Kidney tubule cell (primary cell): ENCODE measurements at regions not wholly inside any gene's neighbourhood (a gene's known extent, or its start where the extent isn't known, plus 50 kb on each side); places are given as distances from the start of the nearest gene placed in this dataset.

Experiments
- DNase-seq: peaks from one replicate; pipeline ENCODE4 v3.0.0-alpha.2; 2018; ENCODE audit warnings: low spot score

- DNase-seq: no peak
Observed at GRCh38 chr6:148213366-148213765, 129.3 kb upstream of the SASH1 start.

GRCh38 chr6:148214667-148215066 is 128.0 kb upstream of the SASH1 start:
- no peak for DNase-seq

- DNase-seq: no peak
Observed at GRCh38 chr6:148217051-148217450, 125.6 kb upstream of the SASH1 start.

GRCh38 chr6:148217921-148218320 is 124.7 kb upstream of the SASH1 start:
- no peak for DNase-seq

- no peak for DNase-seq
Observed at GRCh38 chr6:148218542-148219258, 123.9 kb upstream of the SASH1 start.

- peak; percentile 35 for DNase-seq
Observed at GRCh38 chr6:148221196-148221979, 121.2 kb upstream of the SASH1 start.

GRCh38 chr6:148222376-148222775 is 120.3 kb upstream of the SASH1 start:
- no peak for DNase-seq

GRCh38 chr6:148222846-148223245 is 119.8 kb upstream of the SASH1 start:
- DNase-seq: no peak

- peak; percentile 64 for DNase-seq
Observed at GRCh38 chr6:148223424-148223842, 119.2 kb upstream of the SASH1 start.

GRCh38 chr6:148225871-148226270 is 116.8 kb upstream of the SASH1 start:
- DNase-seq: no peak

GRCh38 chr6:148226284-148226683 is 116.4 kb upstream of the SASH1 start:
- no peak for DNase-seq

- peak; percentile 95 for DNase-seq
Observed at GRCh38 chr6:148231572-148231971, 111.1 kb upstream of the SASH1 start.

- no peak for DNase-seq
Observed at GRCh38 chr6:148235446-148235845, 107.2 kb upstream of the SASH1 start.

GRCh38 chr6:148238713-148239112 is 103.9 kb upstream of the SASH1 start:
- DNase-seq: no peak

GRCh38 chr6:148239215-148239614 is 103.4 kb upstream of the SASH1 start:
- no peak for DNase-seq

- DNase-seq: peak; percentile 15
Observed at GRCh38 chr6:148239801-148240460, 102.7 kb upstream of the SASH1 start.

- no peak for DNase-seq
Observed at GRCh38 chr6:148240461-148240840, 102.2 kb upstream of the SASH1 start.

GRCh38 chr6:148240861-148241477 is 101.7 kb upstream of the SASH1 start:
- DNase-seq: no peak

GRCh38 chr6:148242180-148242579 is 100.5 kb upstream of the SASH1 start:
- no peak for DNase-seq

GRCh38 chr6:148244217-148244935 is 98.3 kb upstream of the SASH1 start:
- no peak for DNase-seq

- no peak for DNase-seq
Observed at GRCh38 chr6:148247386-148248063, 95.1 kb upstream of the SASH1 start.
